HG02759 (cell line): ENCODE measurements at regions not wholly inside any gene's neighbourhood (a gene's known extent, or its start where the extent isn't known, plus 50 kb on each side); places are given as distances from the start of the nearest gene placed in this dataset.
A peak's percentile ranks its signal among the peaks of the same experiment; 100 is the strongest.

Experiments
- ATAC-seq: cut with Tn5 transposase; IDR thresholded peaks from one replicate; pipeline ENCODE4 v1.9.1; 2021; ENCODE audit warnings: mild to moderate bottlenecking, moderate library complexity; ENCODE audit not compliant: unreplicated experiment

DNA sequence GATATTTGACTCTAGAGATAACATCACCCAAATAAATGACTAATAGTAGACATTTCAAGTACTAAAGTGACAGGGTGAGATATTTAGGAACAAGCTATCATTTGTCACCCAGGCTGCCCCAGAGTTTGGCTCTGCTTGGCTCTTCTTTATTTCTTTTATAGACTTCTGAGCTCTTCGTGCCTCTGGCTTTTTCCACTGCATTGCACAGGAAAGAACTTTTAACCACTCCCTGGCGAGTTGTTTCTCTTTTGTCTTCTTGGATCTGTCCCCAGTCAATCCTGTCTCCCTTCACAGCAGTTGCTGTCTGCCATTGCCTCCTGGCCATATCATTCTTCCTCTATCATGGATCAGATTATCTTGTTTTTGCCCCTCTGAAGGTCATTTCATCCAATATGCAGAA lies 339.2 kb upstream of the DCBLD2 start:
- no peak for ATAC-seq

DNA sequence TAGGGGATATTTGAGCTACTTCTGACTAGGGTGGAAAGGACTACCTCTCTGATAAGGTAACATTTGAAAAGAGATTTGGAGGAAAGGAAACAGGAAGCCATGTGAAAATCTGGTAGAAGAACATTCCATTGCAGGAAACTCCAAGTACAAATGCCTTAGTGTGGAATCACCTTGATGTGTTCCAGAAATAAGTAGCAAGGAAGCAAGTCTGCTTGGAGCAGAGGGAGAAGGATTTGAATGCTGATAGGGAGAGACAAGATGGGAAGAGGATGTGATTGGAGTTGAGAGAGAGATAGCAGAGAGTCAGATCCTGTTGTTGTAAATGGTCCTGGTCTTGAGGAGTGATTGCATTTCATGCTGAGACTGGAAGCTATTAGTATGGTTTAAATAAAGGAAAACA lies 335.1 kb upstream of the DCBLD2 start:
- no peak for ATAC-seq

DNA sequence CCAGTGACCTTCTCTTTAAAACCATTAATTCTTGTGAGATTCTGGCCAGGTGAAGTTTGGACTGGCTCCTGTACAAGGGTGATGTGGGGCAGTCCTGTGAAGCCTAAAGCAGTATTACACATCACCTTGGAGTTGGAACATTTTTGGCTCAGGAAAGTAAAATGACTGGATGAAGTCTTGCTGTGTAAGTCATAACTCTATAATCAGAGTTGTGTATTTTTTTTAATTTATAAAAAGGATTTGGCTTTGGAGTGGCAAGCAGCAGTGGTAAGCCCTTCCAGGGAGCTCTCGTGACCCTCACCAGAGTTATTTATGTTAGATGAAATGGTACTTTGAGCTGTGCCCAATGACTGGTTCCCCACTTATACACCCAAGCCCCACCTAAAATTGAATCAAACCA lies 331.2 kb upstream of the DCBLD2 start:
- no peak for ATAC-seq

DNA sequence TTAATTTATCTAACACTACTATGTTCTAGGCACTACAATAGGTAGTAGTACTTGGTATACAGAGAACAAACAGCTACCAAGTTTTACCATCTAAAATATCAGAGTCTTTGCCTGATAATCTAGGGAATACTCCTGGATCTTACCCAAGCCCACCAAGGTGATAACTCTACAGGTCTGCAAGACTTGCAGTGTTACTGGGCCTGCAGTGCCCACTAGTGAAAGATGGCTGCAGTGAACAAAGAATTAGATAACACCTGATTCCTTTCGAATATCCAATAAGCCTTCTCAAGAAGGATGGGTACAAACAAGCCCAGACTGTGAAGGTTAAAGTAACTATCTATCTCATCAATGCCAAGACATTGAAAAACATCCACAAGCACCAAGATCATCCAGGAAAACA lies 317.0 kb upstream of the DCBLD2 start:
- ATAC-seq = no peak

DNA sequence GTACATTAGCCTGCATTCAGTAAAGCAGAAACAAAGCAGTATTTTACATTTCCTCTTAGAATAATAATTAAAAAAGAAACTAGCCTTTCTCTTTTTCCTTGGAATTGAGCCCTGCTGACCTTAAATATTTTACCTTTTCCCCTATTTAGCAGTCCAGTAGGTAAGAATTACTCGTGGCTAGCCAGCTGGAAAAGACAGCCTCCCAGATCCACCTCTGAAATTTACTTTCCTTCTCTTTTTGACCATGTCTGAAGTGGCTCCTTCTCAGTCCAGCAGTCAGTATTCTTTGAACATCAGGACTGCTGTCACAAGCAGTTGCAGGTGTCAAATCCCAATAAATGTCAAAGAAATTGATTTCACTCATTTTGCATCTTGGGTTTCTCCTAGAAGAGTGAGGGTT lies 311.5 kb upstream of the DCBLD2 start:
- ATAC-seq = no peak

DNA sequence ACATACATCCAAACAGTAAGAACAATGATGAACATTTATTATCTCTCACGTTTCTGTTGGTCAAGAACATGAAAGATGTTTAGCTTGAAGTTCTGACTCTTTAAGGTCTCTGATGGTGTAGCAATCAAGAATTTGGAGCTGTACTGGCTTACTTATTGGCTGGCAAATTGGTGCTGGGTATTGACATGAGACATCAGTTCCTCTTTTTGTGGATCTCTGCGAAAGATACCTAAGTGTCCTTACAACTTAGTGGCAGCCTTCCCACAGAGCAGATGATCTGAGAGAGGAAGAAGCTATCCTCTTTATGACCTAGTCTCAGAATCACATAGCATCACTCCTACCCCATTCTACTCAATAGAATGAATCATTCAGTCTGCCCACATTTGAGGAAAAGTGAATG lies 309.8 kb upstream of the DCBLD2 start:
- ATAC-seq = no peak

DNA sequence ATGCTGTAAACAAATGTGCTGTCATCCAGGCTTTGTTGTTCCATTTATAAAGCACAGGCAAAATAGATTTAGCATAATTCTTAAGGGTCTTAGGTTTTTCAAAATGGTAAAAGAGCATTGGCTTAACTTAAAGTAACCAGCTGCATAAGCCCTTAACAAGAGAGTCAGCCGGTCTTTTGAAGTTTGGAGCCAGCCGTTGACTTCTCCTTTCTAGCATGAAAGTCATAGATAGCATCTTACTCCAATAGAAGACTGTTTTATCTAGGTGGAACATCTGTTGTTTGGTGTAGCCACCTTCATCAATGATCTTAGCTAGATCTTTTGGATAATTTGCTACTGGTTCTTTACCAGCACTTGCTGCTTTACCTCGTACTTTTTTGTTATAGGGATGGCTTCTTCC lies 297.5 kb upstream of the DCBLD2 start:
- no peak for ATAC-seq

DNA sequence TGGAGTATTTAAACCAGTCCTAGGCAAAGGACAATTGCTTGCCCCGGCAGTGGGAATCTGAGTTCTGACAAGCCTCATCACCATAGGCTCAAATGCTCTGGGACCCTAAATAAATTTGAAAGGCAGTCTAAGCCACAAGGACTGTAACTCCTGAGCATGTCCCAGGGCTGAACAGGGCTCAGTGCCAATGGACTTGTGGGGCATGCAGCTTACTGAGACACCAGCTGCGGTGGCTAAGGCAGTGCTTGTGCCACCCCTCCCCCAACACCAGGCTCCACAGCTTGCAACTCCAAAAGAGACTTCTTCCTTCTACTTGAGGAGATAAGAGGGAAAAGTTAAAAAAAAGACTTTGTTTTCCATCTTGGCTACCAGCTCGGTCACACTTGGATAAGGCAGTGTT lies 289.7 kb upstream of the DCBLD2 start:
- ATAC-seq = no peak

DNA sequence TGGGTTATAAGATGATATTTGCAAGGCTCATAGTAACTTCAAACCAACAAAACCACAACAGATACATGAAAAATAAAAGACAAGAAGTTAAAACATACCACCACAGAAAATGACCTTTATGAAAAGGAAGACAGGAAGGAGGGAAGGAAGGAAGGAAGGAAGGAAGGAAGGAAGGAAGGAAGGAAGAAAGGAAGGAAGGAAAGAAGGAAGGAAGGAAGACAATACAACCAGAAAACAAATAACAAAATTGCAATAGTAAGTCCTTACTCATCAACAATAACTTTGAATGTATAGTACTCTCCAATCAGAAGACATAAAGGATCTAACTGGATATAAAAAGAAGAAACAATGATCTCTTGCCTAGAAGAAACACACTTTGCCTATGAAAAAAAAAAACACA lies 287.4 kb upstream of the DCBLD2 start:
- ATAC-seq = no peak

DNA sequence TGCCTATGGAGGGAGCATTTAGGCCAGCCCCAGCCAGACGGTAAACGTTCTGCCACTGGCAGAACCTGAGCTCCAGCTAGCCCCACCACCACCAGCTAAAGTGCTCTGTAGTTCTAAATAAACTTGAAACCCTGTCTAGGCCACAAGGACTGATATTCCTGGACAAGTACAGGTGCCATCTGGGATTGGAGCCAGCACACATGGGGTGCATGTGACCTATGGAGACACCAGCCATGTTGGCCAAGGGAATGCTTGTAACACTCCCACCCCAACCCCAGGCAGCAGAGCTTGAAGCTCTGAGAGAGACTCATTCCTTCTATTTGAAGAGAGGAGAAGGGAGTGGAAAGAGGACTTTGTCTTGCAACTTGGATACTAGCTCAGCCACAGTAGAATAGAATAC lies 284.5 kb upstream of the DCBLD2 start:
- ATAC-seq = no peak

DNA sequence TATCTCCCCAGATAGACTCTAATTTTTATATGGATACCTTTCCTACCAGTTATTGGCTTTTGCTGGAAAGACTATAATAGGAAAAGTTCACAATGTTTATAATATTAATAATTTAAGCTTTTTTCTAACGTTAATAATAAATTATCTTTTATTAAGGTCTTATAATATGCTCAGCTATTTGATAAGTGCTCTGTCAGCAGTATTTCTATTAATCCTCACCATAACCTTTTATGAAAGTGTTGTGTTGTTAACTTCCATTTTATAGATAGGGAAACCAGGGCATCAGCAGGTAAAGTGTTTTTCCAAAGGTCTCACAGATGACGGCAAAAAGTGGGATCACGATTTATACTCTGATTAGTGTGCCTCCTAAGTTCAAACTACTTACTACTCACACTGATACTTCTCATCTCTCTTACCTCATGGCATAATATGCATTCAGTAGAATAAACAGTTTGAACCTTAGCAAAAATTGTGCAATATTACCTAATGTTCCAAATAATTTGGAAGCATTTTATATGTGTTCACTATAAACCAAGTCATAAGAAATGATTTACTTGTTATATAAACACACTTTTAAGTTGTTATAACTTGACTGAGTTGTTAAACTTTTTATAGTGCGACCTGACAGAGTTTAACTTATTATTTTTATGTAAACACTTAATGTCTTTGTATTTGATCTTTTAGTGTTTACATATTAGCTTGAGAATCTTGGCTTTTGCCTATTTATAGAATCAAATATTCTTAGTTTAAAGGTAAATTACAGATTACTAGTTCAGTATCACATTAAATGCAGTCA lies 274.9 kb upstream of the DCBLD2 start:
- no peak for ATAC-seq

DNA sequence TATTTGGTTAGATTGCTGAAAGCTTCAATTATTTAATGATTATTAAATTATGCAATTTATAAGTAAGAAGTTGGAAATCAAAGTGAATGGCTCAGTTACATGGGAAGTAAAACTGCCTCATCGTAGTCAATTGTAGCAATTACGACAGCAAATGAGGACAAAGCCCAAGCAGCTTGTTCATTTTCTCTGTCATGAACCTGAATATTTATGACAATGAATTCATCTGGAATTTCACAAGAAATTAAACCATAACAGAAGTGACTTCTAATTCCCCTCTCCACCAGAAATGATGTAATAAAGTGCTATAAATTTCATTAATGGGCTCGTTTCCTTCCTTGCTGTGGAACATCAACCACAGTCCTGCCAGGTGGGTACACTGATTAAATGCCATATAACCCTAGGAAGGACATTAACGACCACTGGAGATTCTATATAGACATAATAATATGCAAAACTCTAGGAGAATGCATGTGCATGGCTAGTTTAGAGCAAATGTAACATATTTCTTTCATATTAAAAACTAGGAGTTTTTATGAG lies 273.8 kb upstream of the DCBLD2 start:
- ATAC-seq = no peak

DNA sequence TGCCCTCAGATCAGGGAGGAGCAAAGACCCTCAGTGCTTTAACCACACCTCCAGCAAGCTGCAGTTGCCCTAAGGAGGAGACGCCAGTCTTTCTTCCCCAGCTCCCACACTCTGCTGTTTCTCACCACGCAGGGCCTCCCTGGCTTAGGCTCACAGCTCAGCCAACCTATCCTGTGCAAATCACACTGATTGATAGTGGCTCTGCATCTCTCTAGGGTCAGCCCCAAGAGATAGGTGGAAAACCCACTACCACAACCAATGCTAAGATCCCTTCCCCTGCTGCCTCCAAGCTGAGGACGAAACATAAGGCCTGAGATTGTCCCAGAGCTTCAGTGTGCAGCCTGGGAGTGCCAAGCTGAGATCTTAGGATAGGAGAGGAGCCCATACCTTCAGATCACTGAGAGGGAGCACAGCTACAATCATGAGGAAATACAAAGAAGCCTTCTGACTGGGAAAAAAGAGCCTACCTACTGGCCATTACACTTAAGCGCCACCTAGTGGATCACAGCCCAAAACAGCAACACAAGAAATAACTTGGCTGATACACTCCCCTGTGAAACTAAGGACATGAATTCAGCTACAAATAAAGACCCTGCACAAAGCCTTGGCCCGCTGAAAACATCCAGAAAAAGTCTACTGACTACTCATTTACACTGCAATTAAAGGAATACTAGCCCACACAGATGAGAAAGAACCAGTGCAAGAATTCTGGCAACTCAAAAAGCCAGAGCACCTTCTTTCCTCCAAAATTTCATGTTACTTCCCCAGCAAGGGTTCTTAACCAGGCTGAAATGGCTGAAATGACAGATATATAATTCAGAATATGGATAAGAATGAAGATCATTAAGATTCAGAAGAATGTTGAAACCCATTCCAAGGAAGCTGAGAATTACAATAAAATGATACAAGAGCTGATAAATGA lies 271.5 kb upstream of the DCBLD2 start:
- ATAC-seq = peak; percentile 81

DNA sequence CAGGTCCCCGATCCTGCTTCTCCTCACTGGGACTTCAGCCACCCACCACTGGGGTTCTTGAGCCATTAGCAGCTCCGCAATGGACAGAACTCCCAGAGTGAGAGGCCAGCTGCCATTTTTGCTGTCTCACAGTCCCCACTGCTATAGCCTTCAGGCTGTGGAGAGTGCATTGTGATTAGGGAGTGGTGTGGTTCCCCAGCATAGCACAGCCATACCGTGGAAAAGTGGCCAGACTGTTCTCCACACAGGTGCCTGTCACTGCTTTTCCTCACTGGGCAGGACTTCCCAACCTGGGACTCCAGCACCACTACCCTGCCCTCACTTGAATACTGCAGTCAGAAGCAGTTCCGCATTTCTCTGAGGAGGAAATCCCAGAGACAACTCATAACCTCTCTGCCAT lies 270.3 kb upstream of the DCBLD2 start:
- no peak for ATAC-seq

DNA sequence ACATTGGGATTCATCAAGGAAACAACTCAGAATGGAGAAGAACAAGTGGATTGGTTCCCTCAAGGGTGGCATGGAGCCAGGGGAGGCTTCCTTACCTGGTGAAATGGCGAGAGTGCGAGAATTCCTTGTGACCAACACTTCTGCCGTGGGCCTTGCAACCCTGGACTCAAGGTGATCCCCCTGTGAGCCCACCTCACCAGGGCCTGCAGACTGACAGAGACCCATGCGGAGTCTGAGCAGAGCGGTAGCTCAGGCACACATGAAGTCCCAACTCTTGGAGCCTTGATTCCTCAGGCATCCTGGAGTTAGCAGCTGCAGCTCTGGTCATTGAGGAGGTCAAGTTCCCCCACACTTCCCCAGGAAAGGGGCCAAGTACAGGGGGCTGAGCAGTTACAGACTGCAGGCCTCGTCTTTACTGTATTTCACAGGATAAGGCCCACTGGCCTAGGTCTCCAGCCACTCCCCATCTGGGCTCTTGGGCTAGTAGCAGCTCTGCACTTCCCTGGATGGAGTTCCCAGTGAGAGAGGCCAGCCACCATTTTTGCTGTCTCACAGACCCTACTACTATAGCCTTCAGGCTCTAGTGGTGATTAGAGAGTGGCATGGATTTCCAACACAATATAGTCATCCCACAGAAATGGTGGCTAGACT lies 269.5 kb upstream of the DCBLD2 start:
- ATAC-seq = no peak

DNA sequence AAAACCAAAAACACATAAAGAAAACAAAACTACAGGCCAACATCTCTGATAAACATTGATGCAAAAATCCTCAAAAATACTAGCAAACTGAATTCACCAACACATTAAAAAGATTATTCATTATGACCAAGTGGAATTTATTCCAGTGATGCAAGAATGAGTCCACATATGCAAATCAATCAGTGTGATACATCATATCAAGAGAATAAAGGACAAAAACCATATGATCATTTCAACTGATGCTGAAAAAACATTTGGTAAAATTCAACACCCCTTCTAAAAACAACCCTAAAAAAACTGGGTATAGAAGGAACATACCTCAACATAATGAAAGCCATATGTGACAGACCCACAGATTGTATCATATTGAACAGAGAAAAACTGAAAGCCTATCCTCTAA lies 265.6 kb upstream of the DCBLD2 start:
- no peak for ATAC-seq

DNA sequence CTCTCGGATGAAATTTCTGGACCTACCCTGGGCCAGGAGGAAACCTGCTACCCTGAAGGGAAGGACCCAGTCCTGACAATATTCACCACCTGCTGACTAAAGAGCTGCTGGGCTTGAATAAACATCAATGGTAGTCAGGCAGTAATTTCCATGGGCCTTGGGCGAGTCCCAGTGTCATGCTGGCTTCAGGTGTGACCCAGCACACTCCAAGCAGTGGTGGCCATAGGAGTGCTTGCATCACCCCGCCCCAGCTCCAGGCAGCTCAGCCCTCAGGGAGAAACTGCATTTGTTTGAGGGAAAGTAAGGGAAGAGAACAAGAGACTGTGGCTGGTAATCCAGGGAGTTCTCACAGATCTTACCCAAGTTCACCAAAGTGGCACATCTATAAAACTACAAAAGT lies 261.8 kb upstream of the DCBLD2 start:
- no peak for ATAC-seq

DNA sequence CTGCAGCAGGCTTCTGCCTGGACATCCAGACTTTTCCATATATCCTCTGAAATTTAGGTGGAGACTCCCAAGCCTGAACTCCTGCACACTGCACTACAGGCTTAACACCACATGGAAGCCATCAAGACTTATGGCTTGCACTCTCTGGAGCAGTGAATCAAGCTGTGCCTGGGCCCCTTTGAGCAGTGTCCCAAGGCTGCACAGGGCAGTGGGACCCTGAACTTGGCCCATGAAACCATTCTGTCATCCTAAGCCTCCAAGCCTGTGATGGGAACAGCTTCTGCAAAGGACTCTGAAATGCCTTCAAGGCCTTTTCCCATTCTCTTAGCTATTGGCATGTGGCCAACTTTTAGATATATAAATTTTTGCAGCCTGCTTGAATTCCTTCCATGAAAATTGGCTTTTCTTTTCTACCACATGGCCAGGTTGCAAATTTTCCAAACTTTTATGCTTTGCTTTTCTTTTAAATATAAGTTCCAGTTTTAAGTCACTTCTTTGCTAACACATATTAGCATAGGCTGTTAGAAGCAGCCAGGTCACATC lies 257.8 kb upstream of the DCBLD2 start:
- no peak for ATAC-seq

DNA sequence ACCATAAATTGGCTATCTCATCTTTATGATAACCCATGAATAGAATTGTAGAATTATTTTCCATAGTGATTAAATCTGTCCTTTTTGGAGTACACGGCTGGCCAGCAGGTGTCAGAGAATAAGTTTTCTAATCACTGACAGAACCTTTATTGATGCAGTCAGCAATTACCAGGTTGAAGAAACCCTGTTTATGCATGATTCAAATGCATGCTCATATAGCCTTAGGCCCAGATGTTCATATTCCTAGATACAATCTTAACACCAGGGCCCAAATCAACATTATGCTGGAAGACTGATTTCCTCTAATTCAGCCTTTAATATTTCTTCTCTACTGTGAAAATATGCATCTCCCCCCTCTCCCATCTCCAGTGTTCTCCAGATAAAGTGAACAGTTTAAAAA lies 243.5 kb upstream of the DCBLD2 start:
- ATAC-seq = no peak

DNA sequence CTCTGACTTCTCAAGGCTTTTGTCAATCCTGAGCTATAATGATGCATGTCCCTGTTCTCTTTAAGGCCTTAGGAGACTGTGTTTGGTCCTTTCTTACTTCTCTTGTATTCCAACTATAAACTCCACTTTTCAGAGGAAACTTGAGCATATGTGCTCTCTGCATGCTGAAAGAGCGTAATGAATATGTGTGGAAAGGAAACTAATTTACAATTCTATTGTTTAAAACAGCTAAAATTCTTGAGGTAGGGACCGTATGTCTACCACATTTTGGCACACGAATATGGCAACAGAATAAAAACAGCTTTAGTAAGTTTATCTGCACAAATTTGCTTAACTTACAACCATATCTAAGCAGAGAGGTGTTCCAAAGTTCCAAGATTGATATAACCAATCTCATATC lies 242.0 kb upstream of the DCBLD2 start:
- no peak for ATAC-seq

DNA sequence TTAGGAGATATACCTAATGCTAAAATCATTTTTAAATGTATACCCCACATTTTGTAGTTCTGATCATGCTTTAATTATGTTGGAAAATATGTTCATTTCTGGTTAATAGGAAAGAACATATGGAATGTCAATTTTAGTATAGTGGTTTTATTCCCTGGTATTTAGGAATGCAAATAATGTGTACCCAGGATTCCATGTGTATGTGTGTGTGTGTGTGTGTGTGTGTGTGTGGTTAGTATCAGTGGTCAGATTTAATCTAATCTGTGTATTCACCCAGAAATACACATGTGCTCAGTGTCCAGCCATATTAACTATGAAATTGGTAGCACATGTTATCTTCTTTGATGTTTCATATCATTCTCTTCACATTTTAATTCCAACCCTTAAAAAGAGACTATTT lies 233.5 kb upstream of the DCBLD2 start:
- no peak for ATAC-seq
